NCI-H1694 (cell line): ENCODE measurements at regions not wholly inside any gene's neighbourhood (a gene's known extent, or its start where the extent isn't known, plus 50 kb on each side); places are given as distances from the start of the nearest gene placed in this dataset.
A peak's percentile ranks its signal among the peaks of the same experiment; 100 is the strongest.
"Not testable (repeated sequence)": the region's sequence is repeated elsewhere in the genome, so short reads cannot be mapped to it uniquely, and the experiment has no call there.

Experiments
- DNase-seq: peaks from one replicate; lab custom pipeline; 2025; lab: John Stamatoyannopoulos, UW

DNA sequence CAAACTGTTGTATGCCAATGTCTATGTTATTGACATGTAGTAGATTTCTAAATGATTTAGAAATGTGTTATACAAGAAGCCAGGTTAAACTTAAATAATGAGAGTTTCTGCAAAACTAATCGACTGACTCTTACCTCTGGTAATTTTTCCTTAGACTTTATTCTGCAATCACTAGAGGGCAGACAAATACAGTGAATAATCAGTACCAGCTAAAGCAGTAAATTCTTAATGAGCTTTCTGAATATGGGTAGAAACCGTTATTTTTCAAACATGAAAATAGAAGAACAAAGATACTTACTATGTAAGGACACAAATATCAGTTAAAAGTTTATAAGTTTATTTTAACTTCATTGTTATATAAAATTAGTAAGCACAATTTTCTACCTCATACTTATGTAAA lies 97.9 kb upstream of the RGS1 start:
- DNase-seq: no peak

DNA sequence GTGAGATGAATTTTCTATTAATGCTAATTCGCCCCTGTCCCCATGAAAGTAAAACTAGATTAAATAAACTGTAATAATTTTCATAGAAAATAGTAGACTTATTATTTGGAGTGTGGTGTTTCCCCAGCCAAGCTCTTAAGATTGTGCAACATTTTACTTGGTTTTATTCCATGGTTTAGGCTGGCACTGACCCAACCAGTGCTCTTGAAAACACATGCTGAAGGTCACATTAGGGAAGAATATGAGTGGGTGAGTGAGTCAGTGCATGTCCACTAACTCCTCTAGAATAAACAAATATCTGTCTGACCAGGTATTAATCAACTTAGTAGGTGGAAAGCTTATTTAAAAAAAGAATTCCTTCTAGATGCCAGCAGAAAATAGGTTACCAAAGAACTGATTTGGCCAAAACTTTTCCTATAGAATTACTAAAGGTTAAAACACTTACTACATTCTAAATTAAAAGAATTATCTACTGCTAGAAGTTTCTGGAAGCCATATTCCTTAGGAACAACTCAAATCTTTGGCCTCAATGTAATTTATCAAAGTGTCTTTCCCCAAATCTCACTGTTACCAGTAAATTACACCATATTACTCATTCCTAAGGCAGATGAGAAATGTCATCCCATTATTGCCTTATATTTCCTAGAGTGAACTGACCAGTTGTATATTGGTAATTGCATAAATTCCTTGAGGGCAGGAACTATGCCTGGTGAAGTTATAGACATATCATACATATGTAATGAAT lies 89.7 kb upstream of the RGS1 start:
- no peak for DNase-seq

DNA sequence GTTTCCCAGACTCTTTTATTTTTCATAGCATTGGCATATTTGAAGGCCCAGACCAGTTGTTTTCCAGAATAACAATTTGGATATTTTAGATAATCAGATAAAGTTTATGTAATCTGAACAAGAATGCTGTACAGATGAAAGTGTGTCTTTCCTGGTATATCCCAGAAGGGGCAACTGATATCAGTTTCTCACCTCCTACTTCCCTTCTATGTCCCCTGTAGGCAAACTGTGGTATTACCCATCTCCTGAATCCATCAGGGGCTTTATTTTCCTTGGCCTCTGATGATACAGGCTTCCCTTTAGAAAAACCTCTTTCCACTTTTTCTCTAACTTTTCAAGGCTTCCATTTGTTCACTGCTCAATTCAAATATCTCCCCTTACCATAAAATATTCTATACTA lies 87.5 kb upstream of the RGS1 start:
- DNase-seq: no peak

DNA sequence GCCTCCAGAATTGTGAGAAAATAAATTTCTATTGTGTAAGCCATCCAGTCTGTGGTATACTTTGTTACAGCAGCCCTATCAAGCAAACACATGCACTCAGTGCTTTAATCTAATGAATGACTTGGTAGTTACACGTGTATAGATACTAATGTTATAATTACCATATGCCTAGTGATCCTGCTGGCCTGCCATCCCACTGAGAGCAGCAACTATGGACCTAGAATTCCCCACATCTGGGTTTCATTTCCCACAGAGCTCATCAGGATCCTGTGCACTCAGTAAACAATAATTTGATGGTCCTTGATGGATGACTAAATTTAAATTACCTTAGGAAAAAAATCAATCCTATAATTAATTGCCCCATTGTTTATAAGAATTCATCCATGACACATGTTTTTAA lies 86.5 kb upstream of the RGS1 start:
- DNase-seq: no peak

DNA sequence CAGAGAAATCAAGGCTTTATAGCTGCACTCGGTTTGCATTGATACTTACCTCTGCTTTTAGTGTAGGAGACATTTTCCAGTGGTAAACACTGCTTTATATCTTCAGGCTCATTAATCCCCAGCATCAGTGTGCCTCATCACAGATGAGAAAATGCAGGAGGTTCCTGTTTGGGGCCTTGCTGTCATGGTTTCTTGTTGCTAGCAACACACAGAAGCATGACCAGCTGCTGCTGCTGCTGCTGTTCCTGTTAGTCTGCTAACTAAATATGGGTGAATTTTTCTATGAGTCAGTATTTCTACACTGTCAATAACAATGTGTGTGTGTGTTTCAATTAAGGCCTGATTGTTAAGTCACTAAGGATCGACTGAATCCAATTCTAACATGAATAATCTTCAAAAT lies 85.8 kb upstream of the RGS1 start:
- DNase-seq: peak; percentile 32

DNA sequence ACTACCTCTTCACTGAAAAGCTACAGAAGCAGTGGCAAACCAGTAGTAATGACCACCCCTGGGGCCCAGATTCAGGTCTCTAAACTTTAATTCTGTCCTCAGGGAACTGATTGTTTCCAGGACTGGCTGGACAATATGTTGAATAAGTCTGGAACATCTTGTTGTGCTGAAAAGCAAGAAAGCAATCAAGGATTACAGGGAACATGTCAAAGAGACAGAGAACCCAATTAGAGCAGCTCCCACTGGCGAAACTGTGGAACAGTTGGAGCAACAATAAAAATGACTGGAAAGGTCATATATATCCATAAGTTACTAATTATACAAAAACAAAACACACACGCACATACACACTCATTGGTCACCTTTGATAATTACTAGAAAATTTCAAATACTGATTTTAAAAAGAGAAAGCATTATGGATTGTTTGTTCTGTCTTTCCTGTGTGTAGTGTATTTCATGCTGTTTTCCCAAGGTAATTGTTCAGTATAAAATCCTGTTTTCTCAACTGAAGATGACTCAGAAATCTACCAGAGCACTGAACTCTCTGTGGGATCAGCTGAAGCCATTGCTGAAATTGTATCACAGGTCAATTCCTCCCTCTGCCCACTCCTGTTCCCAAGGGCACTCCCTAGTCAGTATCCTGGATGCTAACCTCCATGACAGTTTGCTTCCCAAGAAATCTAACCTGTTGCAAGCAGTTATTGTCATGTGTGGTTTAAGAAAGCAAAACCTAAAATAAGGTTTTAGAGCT lies 83.6 kb upstream of the RGS1 start:
- no peak for DNase-seq

DNA sequence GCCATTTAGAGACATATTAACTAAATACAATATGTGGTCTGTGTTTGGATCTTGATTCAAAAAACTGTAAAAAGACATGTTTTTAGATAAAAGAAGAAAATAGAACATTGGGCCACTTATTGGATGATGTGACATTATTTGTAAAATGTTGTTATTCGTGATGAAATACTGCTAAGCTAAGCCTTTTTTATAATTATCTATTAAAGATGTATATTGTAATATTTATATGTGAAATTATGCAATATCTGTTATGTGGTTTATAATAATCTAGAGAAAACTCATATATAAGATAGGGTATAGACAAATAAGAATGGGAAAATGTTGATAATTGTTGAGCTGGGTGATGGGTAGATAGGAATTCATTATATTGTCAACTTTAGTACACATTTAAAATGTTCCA lies 82.0 kb upstream of the RGS1 start:
- no peak for DNase-seq

DNA sequence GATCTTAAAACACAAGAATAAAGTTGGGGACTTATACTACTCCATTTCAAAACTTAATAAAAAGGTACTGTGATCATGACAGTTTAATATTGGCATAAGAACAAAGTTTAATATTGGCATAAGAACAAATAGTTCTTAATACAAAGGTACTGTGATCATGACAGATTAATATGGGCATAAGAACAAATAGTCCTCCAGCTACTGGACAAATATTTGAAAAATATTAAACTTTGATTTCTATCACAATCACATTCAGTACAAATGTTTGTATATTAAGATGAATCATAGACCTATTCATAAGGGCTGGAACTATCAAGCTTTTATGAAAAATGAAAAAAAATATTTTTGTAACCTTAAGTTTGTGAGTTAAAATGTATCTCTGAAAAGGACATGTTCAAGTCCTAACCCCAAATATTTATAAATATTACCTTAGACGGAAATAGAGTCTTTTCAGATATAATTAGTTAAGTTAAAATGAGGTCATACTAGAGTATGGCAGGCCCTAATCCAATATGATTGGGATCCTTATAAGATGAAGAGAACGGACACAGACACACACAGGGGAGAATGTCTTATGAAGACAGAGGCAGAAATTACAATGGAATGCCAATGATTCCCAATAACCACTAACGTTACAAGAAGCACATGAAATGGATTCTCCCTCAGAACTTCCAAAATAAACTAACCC lies 79.1 kb upstream of the RGS1 start:
- DNase-seq: no peak

DNA sequence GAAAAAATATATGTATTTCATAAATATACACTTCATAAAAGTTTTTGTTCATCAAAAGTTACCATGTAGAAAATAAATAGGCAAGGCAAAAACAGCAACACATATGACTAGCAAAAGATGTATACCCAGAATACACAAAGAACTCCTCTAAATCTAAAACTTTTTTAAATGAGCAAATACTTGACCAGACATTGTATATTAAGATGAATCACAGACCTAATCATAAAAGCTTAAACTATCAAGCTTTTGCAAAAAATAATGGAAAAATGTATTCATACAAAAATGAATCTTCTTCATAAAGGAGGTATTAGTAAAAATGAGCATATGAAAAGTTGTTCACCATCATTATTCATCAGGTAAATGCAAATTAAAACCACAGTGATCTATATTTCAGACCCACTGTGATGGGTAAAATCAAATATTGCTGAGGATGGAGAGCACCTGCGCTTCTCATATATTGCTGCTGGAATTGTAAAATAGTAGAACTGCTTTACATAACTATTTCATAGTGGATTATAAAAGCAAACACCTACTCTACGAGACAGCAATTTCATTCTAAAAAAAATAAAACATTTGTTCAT lies 78.3 kb upstream of the RGS1 start:
- DNase-seq: no peak

DNA sequence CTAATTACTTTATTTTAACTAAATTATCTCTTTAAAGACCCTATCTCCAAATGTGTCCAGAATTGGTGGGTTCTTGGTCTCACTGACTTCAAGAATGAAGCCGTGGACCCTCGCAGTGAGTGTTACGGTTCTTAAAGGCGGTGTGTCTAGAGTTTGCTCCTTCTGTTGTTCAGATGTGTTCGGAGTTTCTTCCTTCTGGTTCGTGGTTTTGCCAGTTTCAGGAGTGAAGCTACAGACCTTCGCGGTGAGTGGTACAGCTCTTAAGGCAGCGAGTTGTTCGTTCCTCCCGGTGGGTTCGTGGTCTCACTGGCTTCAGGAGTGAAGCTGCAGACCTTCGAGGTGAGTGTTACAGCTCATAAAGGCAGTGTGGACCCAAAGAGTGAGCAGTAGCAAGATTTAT lies 77.5 kb upstream of the RGS1 start:
- DNase-seq: not testable (repeated sequence)

DNA sequence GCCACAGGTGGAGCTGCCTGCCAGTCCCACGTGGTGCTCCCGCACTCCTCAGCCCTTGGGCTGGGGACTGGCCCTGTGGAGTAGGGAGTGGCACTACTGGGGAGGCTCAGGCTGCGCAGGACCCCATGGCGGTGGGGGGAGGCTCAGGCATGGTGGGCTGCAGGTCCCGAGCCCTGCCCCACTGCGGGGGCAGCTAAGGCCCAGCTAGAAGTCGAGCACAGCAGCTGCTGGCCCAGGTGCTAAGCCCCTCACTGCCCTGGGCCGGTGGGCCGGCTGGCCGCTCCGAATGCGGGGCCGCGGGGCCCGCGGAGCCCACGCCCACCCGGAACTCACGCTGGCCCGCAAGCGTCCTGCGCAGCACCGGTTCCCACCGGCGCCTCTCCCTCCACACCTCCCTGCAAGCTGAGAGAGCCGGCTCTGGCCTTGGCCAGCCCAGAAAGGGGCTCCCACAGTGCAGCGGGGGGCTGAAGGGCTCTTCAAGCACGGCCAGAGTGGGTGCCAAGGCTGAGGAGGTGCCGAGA lies 76.5 kb upstream of the RGS1 start:
- DNase-seq: not testable (repeated sequence)

DNA sequence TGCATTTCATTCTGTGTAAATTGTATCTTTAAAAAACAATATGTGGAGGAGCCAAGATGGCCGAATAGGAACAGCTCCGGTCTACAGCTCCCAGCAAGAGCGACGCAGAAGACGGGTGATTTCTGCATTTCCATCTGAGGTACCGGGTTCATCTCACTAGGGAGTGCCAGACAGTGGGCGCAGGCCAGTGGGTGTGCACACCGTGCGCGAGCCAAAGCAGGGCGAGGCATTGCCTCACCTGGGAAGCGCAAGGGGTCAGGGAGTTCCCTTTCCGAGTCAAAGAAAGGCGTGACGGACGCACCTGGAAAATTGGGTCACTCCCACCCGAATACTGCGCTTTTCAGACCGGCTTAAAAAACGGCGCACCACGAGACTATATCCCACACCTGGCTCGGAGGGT lies 75.0 kb upstream of the RGS1 start:
- DNase-seq: not testable (repeated sequence)

DNA sequence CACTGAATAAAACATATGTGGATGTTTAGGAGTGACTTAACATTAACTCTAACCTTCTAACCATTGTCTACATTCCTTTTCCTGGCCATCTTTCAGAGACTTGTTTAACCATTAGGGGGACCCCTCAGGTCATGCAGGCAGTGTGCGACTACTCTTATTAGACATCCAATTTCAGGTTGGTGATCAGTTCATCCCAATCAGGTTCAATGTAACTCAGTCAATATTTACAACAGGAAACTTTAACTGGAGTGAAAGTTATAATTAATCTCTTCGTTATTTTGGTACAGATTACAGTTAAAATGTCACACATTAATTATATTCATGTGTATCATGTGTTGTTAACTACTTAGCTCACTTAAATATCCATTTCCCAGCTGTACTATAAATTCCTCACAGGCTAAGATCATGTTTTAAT lies 68.8 kb upstream of the RGS1 start:
- no peak for DNase-seq

DNA sequence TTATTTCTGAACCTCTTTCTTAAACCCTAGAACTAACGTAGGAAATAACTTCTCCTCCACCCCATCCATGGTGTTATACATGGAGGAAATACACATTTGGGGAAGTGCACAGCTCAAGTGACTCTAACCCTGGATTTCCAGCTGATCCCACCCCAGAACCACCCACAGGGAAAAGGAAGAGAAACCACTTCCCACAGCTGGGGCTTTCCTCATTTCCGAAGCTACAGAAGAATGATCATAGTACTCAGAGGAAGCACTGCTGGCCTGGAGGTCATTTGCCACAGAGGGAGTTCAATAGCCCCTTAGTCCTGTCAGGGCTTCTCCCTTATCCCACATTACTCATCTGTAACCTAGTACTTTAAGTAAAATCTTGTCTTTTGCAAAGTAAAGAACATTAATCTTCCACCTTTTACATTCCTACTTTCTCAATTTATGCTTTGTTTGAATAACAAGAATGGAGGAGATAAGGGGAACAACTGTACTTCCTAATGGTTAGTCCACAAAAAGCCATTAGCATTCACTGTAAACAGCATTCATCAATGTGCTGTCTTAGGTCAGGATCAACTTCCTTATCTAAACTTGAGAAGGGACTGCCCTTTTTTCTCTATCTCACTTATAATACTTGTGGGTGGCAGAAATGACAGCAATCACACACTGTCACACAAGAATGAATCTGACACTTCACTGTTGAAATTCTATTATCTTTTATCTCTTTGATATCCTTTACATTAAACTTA lies 63.0 kb upstream of the RGS1 start:
- DNase-seq: no peak

DNA sequence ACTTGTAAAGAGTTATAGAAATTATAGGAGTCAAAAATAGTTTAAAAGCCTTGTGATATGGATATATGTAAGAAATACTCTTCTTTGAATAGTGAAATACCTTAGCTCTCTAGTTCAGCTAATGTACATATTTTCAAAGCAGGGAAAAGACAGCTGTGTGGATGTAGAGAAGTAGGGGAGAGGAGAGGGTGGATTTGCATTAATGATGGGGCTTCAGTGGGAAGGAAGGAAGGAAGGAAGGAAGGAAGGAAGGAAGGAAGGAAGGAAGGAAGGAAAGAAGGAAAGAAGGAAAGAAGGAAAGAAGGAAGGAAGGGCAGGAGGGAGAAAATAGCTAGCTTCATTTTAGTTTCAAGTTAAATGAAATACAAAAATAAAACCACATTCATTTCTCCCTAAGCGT lies 62.4 kb upstream of the RGS1 start:
- no peak for DNase-seq

DNA sequence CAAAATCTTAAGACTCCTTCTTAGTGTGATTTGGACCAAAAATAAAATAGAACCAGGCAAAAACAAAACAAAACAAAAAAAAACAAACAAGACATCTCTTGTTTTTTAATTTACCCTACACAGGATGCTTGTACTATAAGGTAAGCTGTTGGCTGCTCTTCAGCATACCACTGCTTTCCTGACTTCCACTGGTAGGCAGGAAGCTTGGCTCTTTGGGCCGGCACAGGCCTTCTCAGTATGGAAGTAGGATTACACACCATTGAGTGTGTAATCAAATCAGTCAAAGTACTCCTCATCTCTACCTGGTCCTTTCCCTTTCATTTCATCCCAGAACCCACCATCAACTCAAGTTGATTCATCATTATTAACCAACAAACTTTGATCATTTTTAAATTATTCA lies 61.9 kb upstream of the RGS1 start:
- DNase-seq: no peak

DNA sequence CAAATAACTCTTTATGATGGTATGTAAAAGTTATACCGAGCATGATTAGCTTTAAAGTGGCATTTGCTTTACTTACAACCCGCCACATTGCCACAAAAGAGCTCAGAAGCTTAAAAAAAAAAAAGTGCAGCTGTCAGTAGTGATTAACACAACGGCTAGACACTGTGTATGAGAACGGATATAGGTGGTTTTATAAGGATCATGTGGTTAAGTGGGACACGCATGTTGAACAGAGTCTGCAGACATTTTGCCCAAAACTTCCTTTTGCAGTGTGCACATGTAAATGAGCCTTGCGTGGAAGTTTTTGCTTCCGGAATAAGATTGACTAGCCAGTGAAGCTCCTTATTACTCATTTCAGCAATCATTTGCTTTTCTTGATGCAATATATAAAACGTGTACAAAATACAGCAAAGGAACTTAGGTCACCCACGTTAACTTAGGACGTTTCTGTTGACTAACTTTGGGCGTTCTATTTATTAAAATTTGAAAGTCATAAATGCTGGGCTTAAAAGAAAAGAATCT lies 58.7 kb upstream of the RGS1 start:
- DNase-seq: no peak

DNA sequence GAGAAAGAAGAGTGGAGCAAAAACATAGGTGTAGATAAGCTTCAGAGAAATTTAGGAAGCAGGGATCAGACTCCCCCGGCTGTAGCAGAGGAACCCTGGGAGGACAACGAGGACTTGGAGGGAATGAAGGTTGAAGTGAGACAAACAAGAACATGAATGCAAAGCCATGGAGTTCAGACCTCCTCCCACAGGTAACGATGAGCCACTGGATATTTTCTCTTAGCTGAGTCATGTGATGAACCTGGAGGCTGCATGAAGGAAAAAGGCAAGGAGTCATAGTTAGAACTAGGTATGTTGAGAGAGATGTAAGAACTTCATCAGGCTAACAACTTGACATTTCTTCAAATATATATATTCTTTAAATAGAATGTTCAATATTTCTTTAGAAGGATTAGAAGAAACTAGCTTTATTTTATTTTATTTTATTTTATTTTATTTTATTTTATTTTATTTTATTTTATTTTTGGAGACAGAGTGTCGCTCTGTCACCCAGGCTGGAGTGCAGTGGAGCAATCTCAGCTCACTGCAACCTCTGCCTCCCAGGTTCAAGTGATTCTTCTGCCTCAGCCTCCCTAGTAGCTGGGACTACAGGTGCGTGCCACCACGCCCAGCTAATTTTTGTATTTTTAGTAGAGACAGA lies 57.7 kb upstream of the RGS1 start:
- not testable (repeated sequence) for DNase-seq

DNA sequence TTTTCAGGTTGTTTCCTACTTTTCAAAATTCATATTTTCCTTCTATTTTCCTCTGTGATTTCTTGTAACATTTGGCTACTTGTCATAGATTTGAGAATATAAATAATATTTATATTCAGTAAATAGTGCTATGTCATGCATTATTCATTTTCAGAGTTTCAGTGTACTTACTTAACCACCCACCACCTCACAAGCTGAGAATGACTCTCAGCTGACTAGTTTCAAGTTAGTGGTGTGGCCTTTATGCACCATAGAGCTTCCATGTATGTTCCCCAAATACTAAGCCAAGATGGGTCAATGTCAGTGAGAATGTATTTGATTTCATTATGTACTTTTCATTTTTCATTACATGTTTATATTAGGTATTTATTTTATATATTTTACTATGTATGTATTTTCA lies 56.9 kb upstream of the RGS1 start:
- DNase-seq: no peak

DNA sequence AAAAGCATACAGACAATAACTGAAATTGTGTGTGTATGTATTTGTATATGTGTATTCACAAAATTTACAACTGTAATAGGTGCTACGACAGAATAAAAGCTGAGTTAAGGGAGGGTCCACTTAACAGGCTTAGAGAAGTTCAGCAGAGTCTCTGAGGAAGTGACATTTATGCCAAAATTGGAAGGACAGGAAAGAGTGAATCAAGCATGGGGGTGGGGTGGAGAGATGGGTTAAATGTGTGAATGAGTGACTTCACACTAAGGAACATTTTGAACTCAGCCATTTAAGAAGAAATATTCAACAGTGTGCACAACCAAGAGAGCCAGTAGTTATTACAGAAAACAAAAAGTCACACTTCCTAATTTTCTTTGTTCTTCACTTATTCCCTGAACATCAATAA lies 53.8 kb upstream of the RGS1 start:
- no peak for DNase-seq

DNA sequence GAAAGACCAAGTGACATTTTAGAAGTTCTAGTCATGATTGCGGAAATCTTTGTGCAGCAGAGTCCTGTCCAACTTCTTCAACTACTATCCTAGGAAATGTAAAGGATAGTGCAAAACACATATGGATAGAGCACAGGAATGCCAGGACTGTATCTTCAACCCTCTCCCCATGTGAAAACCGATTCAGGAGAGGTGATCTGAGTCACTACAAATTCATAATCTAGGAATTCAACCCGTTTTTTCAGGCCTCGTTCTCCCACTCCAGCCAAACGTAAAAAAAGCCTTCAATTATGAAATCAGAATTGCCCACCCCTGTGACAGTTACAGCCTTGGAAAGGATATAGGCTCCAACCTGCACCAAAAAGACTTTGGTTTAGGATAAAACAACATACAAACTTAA lies 52.9 kb upstream of the RGS1 start:
- DNase-seq: no peak
